ENCODE measurements at regions not wholly inside any gene's neighbourhood (a gene's known extent, or its start where the extent isn't known, plus 50 kb on each side); places are given as distances from the start of the nearest gene placed in this dataset.

GRCh38 chr2:120574620-120575019 is 161.0 kb upstream of the GLI2 start:
- TF ChIP-seq CTCF (IDR thresholded peaks at IDR 0.05 in 2 of 3, conservative IDR thresholded peaks at IDR 0.05 in 1 of 3; ENCODE audit: control insufficient read depth in 2 of 3, extremely low read depth in 1 of 3, insufficient read depth in 1 of 3, low read depth in 3 of 3, low read length in 3 of 3) (no peak), RFX5 (IDR thresholded peaks at IDR 0.05; ENCODE audit: low read depth, low read length) (no peak), PAX5 (IDR thresholded peaks at IDR 0.05; ENCODE audit: borderline replicate concordance, low read depth, low read length) (no peak), TCF12 (IDR thresholded peaks at IDR 0.05; ENCODE audit: low read depth, low read length) (no peak)

Data from GM12878 (cell line).